Skeletal muscle tissue (tissue), 3 donors: ENCODE measurements at regions not wholly inside any gene's neighbourhood (a gene's known extent, or its start where the extent isn't known, plus 50 kb on each side); places are given as distances from the start of the nearest gene placed in this dataset.

ENCODE experiments used
- H3K27ac ChIP-seq: one replicate; pipeline ENCODE4 v1.7.0; 2013; ENCODE audit warnings: mild to moderate bottlenecking, low read depth, low read length, inconsistent platforms
- H3K27me3 ChIP-seq, 3 donors: one replicate each; pipeline ENCODE4 v1.7.0; 2013; ENCODE audit warnings: low read length in 3 of 3; ENCODE audit not compliant: control insufficient read depth in 3 of 3, insufficient read depth in 3 of 3
- H3K36me3 ChIP-seq, 3 donors: one replicate each; pipeline ENCODE4 v1.7.0; 2013; ENCODE audit warnings: low read length in 3 of 3; ENCODE audit not compliant: control insufficient read depth in 3 of 3, insufficient read depth in 3 of 3
- H3K4me1 ChIP-seq, 3 donors: one replicate each; pipeline ENCODE4 v1.7.0; 2013; ENCODE audit warnings: low read length in 3 of 3, mild to moderate bottlenecking in 3 of 3; ENCODE audit not compliant: control insufficient read depth in 3 of 3, insufficient read depth in 3 of 3
- H3K4me3 ChIP-seq, 3 donors: one replicate each; pipeline ENCODE4 v1.7.0; 2013; ENCODE audit warnings: low read length in 3 of 3
- H3K9ac ChIP-seq, 3 donors: one replicate each; pipeline ENCODE4 v1.7.0; 2013; ENCODE audit warnings: low read length in 3 of 3, mild to moderate bottlenecking in 3 of 3, moderate library complexity in 2 of 3, low read depth in 1 of 3
- H3K9me3 ChIP-seq, 3 donors: one replicate each; pipeline ENCODE4 v1.7.0; 2013; ENCODE audit warnings: low read length in 3 of 3; ENCODE audit not compliant: control insufficient read depth in 3 of 3
- donor health status: Osteomylitis.

- Histone ChIP-seq H3K27ac (no peak overlapping the region), H3K9me3 (no peaks in the 10 kb centered on the region), H3K27me3 (no peaks in the 10 kb centered on the region), H3K9ac (no peak overlapping the region), H3K4me1 (peaks cover 5 to 19% (median 10%) of the 10 kb centered on the region in 3 donors), H3K36me3 (no peaks in the 10 kb centered on the region), H3K4me3 (no peak overlapping the region)
Observed at GRCh38 chr1:8113262-8114220, 87.4 kb upstream of the ERRFI1 start.

DNA sequence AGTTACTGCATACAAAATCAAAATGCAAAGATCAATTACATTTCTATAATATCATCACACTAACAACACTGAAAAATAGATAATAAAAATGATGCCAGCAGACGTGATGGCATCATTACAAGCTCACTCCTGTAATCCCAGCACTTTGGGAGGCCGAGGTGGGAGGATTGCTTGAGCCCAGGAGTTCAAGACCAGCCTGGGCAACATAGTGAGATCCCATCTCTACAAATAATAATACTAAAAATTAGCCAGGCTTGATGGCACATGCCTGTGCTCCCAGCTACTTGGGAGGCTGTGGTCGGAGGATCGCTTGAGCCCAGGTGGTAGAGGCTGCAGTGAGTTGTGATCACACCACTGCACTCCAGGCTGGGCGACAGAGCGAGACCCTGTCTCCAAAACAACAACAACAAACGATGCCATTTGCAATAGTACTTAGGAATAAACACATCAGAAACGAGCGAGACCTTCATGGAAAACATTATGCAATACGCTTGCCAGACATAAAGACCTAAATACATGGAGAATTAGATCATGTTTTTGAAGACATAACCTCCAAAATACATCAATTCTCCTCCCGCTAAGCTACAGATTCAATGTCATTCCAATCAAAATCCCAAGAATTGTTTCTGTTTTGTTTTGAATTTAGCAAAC, 86.6 kb upstream of the ERRFI1 start:
- H3K27me3 ChIP-seq: no peaks in the 10 kb centered on the region
- H3K4me1 ChIP-seq: peaks cover 4 to 13% (median 5%) of the 10 kb centered on the region in 3 donors
- no peak overlapping the region for H3K4me3 ChIP-seq
- H3K27ac ChIP-seq: no peak overlapping the region
- H3K9ac ChIP-seq: no peak overlapping the region
- no peaks in the 10 kb centered on the region for H3K36me3 ChIP-seq
- H3K9me3 ChIP-seq: no peaks in the 10 kb centered on the region

- H3K36me3 ChIP-seq: no peaks in the 10 kb centered on the region
- H3K9ac ChIP-seq: no peak overlapping the region
- H3K4me1 ChIP-seq: peaks cover 3 to 10% (median 4%) of the 10 kb centered on the region in 3 donors
- no peak overlapping the region for H3K27ac ChIP-seq
- no peaks in the 10 kb centered on the region for H3K9me3 ChIP-seq
- no peaks in the 10 kb centered on the region for H3K27me3 ChIP-seq
- no peak overlapping the region for H3K4me3 ChIP-seq
Observed at GRCh38 chr1:8111560-8111959, 85.5 kb upstream of the ERRFI1 start.

GRCh38 chr1:8109216-8109615, 83.1 kb upstream of the ERRFI1 start:
- H3K9me3 ChIP-seq: no peaks in the 10 kb centered on the region

GRCh38 chr1:8107897-8108296, 81.8 kb upstream of the ERRFI1 start:
- no peaks in the 10 kb centered on the region for H3K36me3 ChIP-seq
- no peak overlapping the region for H3K27ac ChIP-seq
- H3K4me3 ChIP-seq: no peak overlapping the region
- no peaks in the 10 kb centered on the region for H3K9me3 ChIP-seq
- no peaks in the 10 kb centered on the region for H3K27me3 ChIP-seq
- H3K9ac ChIP-seq: no peak overlapping the region
- no peaks in the 10 kb centered on the region for H3K4me1 ChIP-seq

More at GRCh38 chr1:8109216-8109615, 83.1 kb upstream of the ERRFI1 start:
- no peak overlapping the region for H3K27ac ChIP-seq
- no peaks in the 10 kb centered on the region for H3K36me3 ChIP-seq
- no peak overlapping the region for H3K4me3 ChIP-seq
- no peak overlapping the region for H3K9ac ChIP-seq
- H3K4me1 ChIP-seq: no peaks in the 10 kb centered on the region
- H3K27me3 ChIP-seq: no peaks in the 10 kb centered on the region

DNA sequence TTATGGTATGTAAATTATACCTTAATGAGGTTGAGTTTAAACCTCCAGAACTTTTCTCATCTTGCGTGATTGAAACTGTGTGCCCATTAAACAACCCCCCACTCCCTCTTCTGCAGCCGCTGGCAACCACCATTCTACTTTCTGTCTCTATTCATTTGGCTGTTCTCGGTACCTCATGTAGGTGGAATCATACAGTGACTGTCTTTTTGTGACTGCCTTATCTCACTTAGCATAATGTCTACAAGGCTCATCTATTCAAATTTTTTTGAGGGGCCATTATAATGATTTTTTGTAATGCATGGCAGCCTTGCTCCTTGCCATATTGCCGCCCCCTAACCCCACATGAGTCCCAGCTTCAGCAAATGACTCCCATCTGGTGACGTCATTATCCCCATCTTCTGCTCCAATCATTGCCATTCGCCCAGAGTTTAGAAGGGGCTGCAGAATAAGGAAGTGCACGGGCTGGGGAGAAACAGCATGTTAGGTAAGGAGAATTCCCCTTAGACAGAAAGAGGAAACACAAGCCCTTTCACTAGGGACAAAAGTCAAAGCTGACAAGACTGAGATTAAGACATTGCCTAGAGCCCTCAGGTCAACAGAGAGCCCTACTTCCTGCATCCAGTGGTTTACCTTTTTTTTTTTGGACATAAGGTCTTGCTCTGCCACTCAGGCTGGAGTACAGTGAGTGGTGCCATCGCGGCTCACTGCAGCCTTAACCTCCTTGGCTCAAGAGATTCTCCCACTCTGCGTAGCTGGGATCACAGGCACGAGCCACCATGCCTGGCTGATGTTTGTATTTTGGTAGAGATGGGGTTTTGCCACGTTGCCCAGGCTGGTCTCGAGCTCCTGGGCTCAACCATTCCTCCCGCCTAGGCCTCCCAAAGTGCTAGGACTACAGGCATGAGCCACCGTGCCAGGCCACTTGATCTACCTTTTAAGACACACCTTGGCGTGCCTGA, 78.4 kb upstream of the ERRFI1 start:
- H3K4me1 ChIP-seq: no peaks in the 10 kb centered on the region
- H3K9ac ChIP-seq: no peak overlapping the region
- no peaks in the 10 kb centered on the region for H3K27me3 ChIP-seq
- no peak overlapping the region for H3K27ac ChIP-seq
- no peak overlapping the region for H3K4me3 ChIP-seq
- no peaks in the 10 kb centered on the region for H3K36me3 ChIP-seq
- no peaks in the 10 kb centered on the region for H3K9me3 ChIP-seq

- Histone ChIP-seq H3K9ac (peak overlapping the region in 1 of 3 donors; percentile 25), H3K36me3 (no peaks in the 10 kb centered on the region), H3K27ac (peak overlapping the region; percentile 64), H3K27me3 (no peaks in the 10 kb centered on the region), H3K4me3 (no peak overlapping the region), H3K9me3 (no peaks in the 10 kb centered on the region), H3K4me1 (peaks cover 4 to 17% (median 16%) of the 10 kb centered on the region in 3 donors)
Observed at GRCh38 chr1:8097908-8098307, 71.8 kb upstream of the ERRFI1 start.

DNA sequence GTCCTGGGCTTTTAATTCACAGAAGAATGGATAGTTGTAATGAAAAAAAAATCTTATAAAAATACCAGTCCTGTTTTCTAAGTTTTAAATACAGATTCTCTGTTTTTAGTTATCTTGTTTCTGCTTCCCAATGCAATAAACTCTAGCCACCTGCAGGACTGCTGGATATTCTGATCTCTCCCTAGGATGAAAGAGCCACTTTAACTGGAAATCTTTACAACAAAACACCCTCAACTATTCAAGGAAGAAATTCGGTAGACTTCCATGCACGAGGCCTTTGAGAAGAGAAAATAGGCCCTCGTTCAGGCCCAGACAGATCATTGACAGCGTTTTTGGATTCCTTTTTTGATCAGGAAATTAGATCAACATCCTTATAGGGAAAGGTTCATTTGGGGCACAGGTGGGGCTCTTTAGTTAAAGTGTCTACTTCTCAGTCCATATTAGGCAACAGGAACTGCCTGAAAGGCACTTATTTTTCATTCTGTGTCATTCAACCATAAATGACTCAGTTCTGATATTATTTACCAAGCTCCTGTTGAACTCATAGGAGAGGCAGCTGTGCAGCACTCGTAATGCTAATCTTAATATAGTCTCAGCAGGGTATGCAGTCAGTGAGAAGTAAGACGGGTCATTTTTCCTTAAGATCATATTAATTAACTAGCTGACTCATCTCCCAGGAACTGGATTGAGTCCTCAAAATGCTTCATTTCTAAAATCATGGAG, 71.1 kb upstream of the ERRFI1 start:
- peak overlapping the region in 2 of 3 donors; percentile 12 to 54 for H3K9ac ChIP-seq
- H3K4me1 ChIP-seq: peaks cover 4 to 17% (median 16%) of the 10 kb centered on the region in 3 donors
- no peak overlapping the region for H3K4me3 ChIP-seq
- peak overlapping the region; percentile 64 for H3K27ac ChIP-seq
- H3K27me3 ChIP-seq: no peaks in the 10 kb centered on the region
- no peaks in the 10 kb centered on the region for H3K36me3 ChIP-seq
- no peaks in the 10 kb centered on the region for H3K9me3 ChIP-seq
